CD4-positive, alpha-beta memory T cell (primary cell): ENCODE measurements at regions not wholly inside any gene's neighbourhood (a gene's known extent, or its start where the extent isn't known, plus 50 kb on each side); places are given as distances from the start of the nearest gene placed in this dataset.
"Not testable (repeated sequence)": the region's sequence is repeated elsewhere in the genome, so short reads cannot be mapped to it uniquely, and the experiment has no call there.

ENCODE experiments used
- CTCF ChIA-PET: fragments of 350-600 bp; sonication (Branson Sonifier 250); formaldehyde crosslinking; loops from one replicate; lab custom pipeline; 2021; ENCODE audit warnings: inconsistent platforms; ENCODE audit not compliant: partially characterized antibody; lab: Charles Lee
- POLR2A ChIA-PET: fragments of 350-600 bp; sonication (Branson Sonifier 250); formaldehyde crosslinking; loops from one replicate; lab custom pipeline; 2021; ENCODE audit not compliant: partially characterized antibody; lab: Charles Lee
- DNase-seq, 5 donors: peaks; one replicate each; pipeline versions ENCODE4 v3.0.0 to v3.0.0-alpha.2; 2020 to 2022; ENCODE audit warnings: mixed read lengths in 1 of 5
- H3K27ac ChIP-seq: one replicate; pipeline ENCODE4 v1.7.0; 2013; ENCODE audit warnings: low read depth, low read length
- H3K27me3 ChIP-seq: 2 replicates; pipeline ENCODE4 v1.7.0; 2013; ENCODE audit warnings: mild to moderate bottlenecking, low read length, moderate library complexity; ENCODE audit not compliant: insufficient read depth
- H3K36me3 ChIP-seq: 2 replicates; pipeline ENCODE4 v1.7.0; 2013; ENCODE audit warnings: mild to moderate bottlenecking, low read length, moderate library complexity; ENCODE audit not compliant: insufficient read depth
- H3K4me1 ChIP-seq: 2 replicates; pipeline ENCODE4 v1.7.0; 2013; ENCODE audit warnings: mild to moderate bottlenecking, low read length, moderate library complexity; ENCODE audit not compliant: insufficient read depth
- H3K4me3 ChIP-seq, 2 donors: one replicate each; pipeline ENCODE4 v1.7.0; 2013; ENCODE audit warnings: low read length in 2 of 2, mild to moderate bottlenecking in 1 of 2
- H3K9me3 ChIP-seq, 2 donors: one replicate each; pipeline ENCODE4 v1.7.0; 2013; ENCODE audit warnings: low read length in 2 of 2, control low read depth in 1 of 2; ENCODE audit not compliant: control insufficient read depth in 1 of 2
- H3K27ac Mint-ChIP-seq, 7 donors: one replicate each; pipeline ENCODE4 v1.8.0; 2020 to 2021; ENCODE audit warnings: mixed read lengths in 7 of 7, mild to moderate bottlenecking in 6 of 7, inconsistent platforms in 3 of 7, moderate library complexity in 3 of 7
- H3K27me3 Mint-ChIP-seq, 2 donors: one replicate each; pipeline ENCODE4 v1.8.0; 2020 to 2021; ENCODE audit warnings: mixed read lengths in 2 of 2
- H3K36me3 Mint-ChIP-seq, 2 donors: one replicate each; pipeline ENCODE4 v1.8.0; 2020 to 2021; ENCODE audit warnings: mixed read lengths in 2 of 2, inconsistent platforms in 1 of 2, mild to moderate bottlenecking in 1 of 2
- H3K4me1 Mint-ChIP-seq, 4 donors: one replicate each; pipeline ENCODE4 v1.8.0; 2020 to 2021; ENCODE audit warnings: mixed read lengths in 4 of 4, mild to moderate bottlenecking in 1 of 4
- H3K4me3 Mint-ChIP-seq, 8 donors: one replicate each; pipeline ENCODE4 v1.8.0; 2020 to 2021; ENCODE audit warnings: mixed read lengths in 8 of 8, mild to moderate bottlenecking in 7 of 8, moderate library complexity in 6 of 8, inconsistent platforms in 3 of 8
- H3K9me3 Mint-ChIP-seq, 8 donors: one replicate each; pipeline ENCODE4 v1.8.0; 2020 to 2021; ENCODE audit warnings: mixed read lengths in 8 of 8, mild to moderate bottlenecking in 5 of 8, inconsistent platforms in 3 of 8, moderate library complexity in 1 of 8
- intact Hi-C: fragments of 100-400 bp; cut with micrococcal nuclease; formaldehyde crosslinking; loops from one replicate; pipeline ENCODE4 v1.15.1; 2023

GRCh38 chr4:65227628-65228027, 442.7 kb downstream of the EPHA5 start:
- H3K4me1 Mint-ChIP-seq: no peaks in the 10 kb centered on the region
- H3K27me3 Mint-ChIP-seq: no peaks in the 10 kb centered on the region
- no peaks in the 10 kb centered on the region for H3K27me3 ChIP-seq

GRCh38 chr4:65223601-65224000, 446.7 kb downstream of the EPHA5 start:
- Histone ChIP-seq H3K9me3 (no peaks in the 10 kb centered on the region), H3K36me3 (no peaks in the 10 kb centered on the region), H3K4me3 (no peak overlapping the region), H3K27me3 (no peaks in the 10 kb centered on the region), H3K27ac (no peak overlapping the region), H3K4me1 (no peaks in the 10 kb centered on the region)
- CTCF ChIA-PET: no interaction called here
- Mint-ChIP-seq H3K9me3 (peaks cover 0 to 17% (median 5%) of the 10 kb centered on the region in 8 donors), H3K4me3 (no peak overlapping the region), H3K36me3 (no peaks in the 10 kb centered on the region), H3K27ac (no peak overlapping the region), H3K4me1 (no peaks in the 10 kb centered on the region), H3K27me3 (no peaks in the 10 kb centered on the region)
- intact Hi-C loops: no loop called here
- POLR2A ChIA-PET: no interaction called here
- DNase-seq: no peak

More at GRCh38 chr4:65227628-65228027, 442.7 kb downstream of the EPHA5 start:
- H3K36me3 Mint-ChIP-seq: no peaks in the 10 kb centered on the region
- no peak overlapping the region for H3K4me3 Mint-ChIP-seq
- Histone ChIP-seq H3K4me1 (no peaks in the 10 kb centered on the region), H3K36me3 (no peaks in the 10 kb centered on the region), H3K27ac (no peak overlapping the region), H3K4me3 (no peak overlapping the region), H3K9me3 (no peaks in the 10 kb centered on the region)
- H3K9me3 Mint-ChIP-seq: peaks cover 0 to 18% (median 4%) of the 10 kb centered on the region in 8 donors
- POLR2A ChIA-PET: no interaction called here
- H3K27ac Mint-ChIP-seq: no peak overlapping the region
- CTCF ChIA-PET: no interaction called here
- intact Hi-C loops: no loop called here
- DNase-seq: no peak

- H3K4me1 ChIP-seq, H3K4me3 ChIP-seq, H3K4me1 Mint-ChIP-seq, intact Hi-C loops, DNase-seq, H3K27ac ChIP-seq, H3K9me3 ChIP-seq, H3K27me3 ChIP-seq, H3K27ac Mint-ChIP-seq, H3K36me3 ChIP-seq, CTCF ChIA-PET, H3K27me3 Mint-ChIP-seq, H3K36me3 Mint-ChIP-seq, H3K4me3 Mint-ChIP-seq, POLR2A ChIA-PET: not testable (repeated sequence)
- H3K9me3 Mint-ChIP-seq: peaks cover 0 to 12% (median 6%) of the 10 kb centered on the region in 8 donors
Observed at GRCh38 chr4:65223074-65223473, 447.2 kb downstream of the EPHA5 start.

- Histone ChIP-seq H3K4me1 (no peaks in the 10 kb centered on the region), H3K9me3 (no peaks in the 10 kb centered on the region), H3K36me3 (no peaks in the 10 kb centered on the region), H3K27me3 (no peaks in the 10 kb centered on the region), H3K4me3 (no peak overlapping the region), H3K27ac (no peak overlapping the region)
- H3K9me3 Mint-ChIP-seq: peaks cover 0 to 18% (median 5%) of the 10 kb centered on the region in 8 donors
- H3K27ac Mint-ChIP-seq: no peak overlapping the region
- POLR2A ChIA-PET: no interaction called here
- CTCF ChIA-PET: no interaction called here
- DNase-seq: no peak
- H3K4me3 Mint-ChIP-seq: no peak overlapping the region
- H3K27me3 Mint-ChIP-seq: no peaks in the 10 kb centered on the region
- intact Hi-C loops: no loop called here
- H3K4me1 Mint-ChIP-seq: no peaks in the 10 kb centered on the region
- no peaks in the 10 kb centered on the region for H3K36me3 Mint-ChIP-seq
Observed at GRCh38 chr4:65217179-65217578, 453.1 kb downstream of the EPHA5 start.

GRCh38 chr4:65202853-65203236, 467.4 kb downstream of the EPHA5 start:
- ChIA-PET CTCF (no interaction called here), POLR2A (no interaction called here)
- Histone ChIP-seq H3K9me3 (no peaks in the 10 kb centered on the region), H3K4me3 (no peak overlapping the region), H3K36me3 (no peaks in the 10 kb centered on the region), H3K27ac (no peak overlapping the region), H3K4me1 (no peaks in the 10 kb centered on the region), H3K27me3 (no peaks in the 10 kb centered on the region)
- Mint-ChIP-seq H3K27ac (no peak overlapping the region), H3K4me3 (no peak overlapping the region), H3K27me3 (no peaks in the 10 kb centered on the region), H3K36me3 (no peaks in the 10 kb centered on the region), H3K4me1 (no peaks in the 10 kb centered on the region), H3K9me3 (peaks cover 0 to 12% (median 2%) of the 10 kb centered on the region in 8 donors)
- DNase-seq: no peak
- intact Hi-C loops: no loop called here

- CTCF ChIA-PET: no interaction called here
- H3K4me1 ChIP-seq: no peaks in the 10 kb centered on the region
- H3K27ac Mint-ChIP-seq: no peak overlapping the region
- H3K4me1 Mint-ChIP-seq: no peaks in the 10 kb centered on the region
- H3K36me3 Mint-ChIP-seq: no peaks in the 10 kb centered on the region
- H3K36me3 ChIP-seq: no peaks in the 10 kb centered on the region
- intact Hi-C loops: no loop called here
- no peak overlapping the region for H3K4me3 Mint-ChIP-seq
- peaks cover 0 to 16% (median 2%) of the 10 kb centered on the region in 8 donors for H3K9me3 Mint-ChIP-seq
- no peak overlapping the region for H3K27ac ChIP-seq
- no peak for DNase-seq
- no peaks in the 10 kb centered on the region for H3K27me3 Mint-ChIP-seq
- H3K27me3 ChIP-seq: no peaks in the 10 kb centered on the region
- H3K4me3 ChIP-seq: no peak overlapping the region
- H3K9me3 ChIP-seq: no peaks in the 10 kb centered on the region
- POLR2A ChIA-PET: no interaction called here
Observed at GRCh38 chr4:65202165-65202852, 468.0 kb downstream of the EPHA5 start.

GRCh38 chr4:65195666-65196065, 474.6 kb downstream of the EPHA5 start:
- no peak overlapping the region for H3K27ac ChIP-seq
- H3K4me3 ChIP-seq: no peak overlapping the region
- Mint-ChIP-seq H3K27me3 (no peaks in the 10 kb centered on the region), H3K27ac (no peak overlapping the region), H3K4me3 (no peak overlapping the region), H3K9me3 (peaks cover 0 to 21% (median 6%) of the 10 kb centered on the region in 8 donors), H3K36me3 (no peaks in the 10 kb centered on the region), H3K4me1 (no peaks in the 10 kb centered on the region)
- CTCF ChIA-PET: no interaction called here
- POLR2A ChIA-PET: no interaction called here
- H3K4me1 ChIP-seq: no peaks in the 10 kb centered on the region
- no peaks in the 10 kb centered on the region for H3K9me3 ChIP-seq
- H3K27me3 ChIP-seq: no peaks in the 10 kb centered on the region
- intact Hi-C loops: no loop called here
- no peak for DNase-seq
- no peaks in the 10 kb centered on the region for H3K36me3 ChIP-seq
